Tibial artery (tissue), 4 donors: ENCODE measurements at regions not wholly inside any gene's neighbourhood (a gene's known extent, or its start where the extent isn't known, plus 50 kb on each side); places are given as distances from the start of the nearest gene placed in this dataset.

Experiments
- DNase-seq, 2 donors: peaks; one replicate each; pipeline ENCODE4 v3.0.0-alpha.2; 2019
- H3K27ac ChIP-seq, 2 donors: fragments of 200-600 bp; sonication (generic) in 1 of 2; 1 replicate in 1 of 2; 2 replicates in 1 of 2; pipeline ENCODE4 v1.5.1; 2018 to 2019; ENCODE audit warnings: mild to moderate bottlenecking in 1 of 2
- H3K27me3 ChIP-seq, 2 donors: fragments of 200-600 bp; sonication (generic) in 1 of 2; one replicate each; pipeline versions ENCODE4 v1.5.1 to v1.6.0; 2016 to 2019
- H3K36me3 ChIP-seq, 3 donors: fragments of 200-600 bp; sonication (generic) in 2 of 3; one replicate each; pipeline ENCODE4 v1.5.1; 2016 to 2019; ENCODE audit warnings: mild to moderate bottlenecking in 2 of 3
- H3K4me1 ChIP-seq, 4 donors: fragments of 200-600 bp; sonication (generic) in 2 of 4; 1 replicate in 3 of 4; 2 replicates in 1 of 4; pipeline ENCODE4 v1.5.1; 2016 to 2019
- H3K4me3 ChIP-seq, 2 donors: fragments of 200-600 bp; sonication (generic) in 1 of 2; 1 replicate in 1 of 2; 2 replicates in 1 of 2; pipeline ENCODE4 v1.5.1; 2018 to 2019; ENCODE audit warnings: mild to moderate bottlenecking in 2 of 2
- H3K9me3 ChIP-seq, 3 donors: fragments of 200-600 bp; sonication (generic) in 1 of 3; one replicate each; pipeline ENCODE4 v1.5.1; 2016 to 2019
- intact Hi-C: fragments of 100-400 bp; cut with DNase I; formaldehyde crosslinking; loops from one replicate; pipeline ENCODE4 v1.15.0; 2023; ENCODE audit warnings: low total_unique reads
- TF ChIP-seq, protein P1 (sequence below), 2 experiments: fragments of 200-600 bp in 1 of 2; fragments of 450-650 bp in 1 of 2; IDR thresholded peaks; one replicate each; pipeline ENCODE4 v1.5.1; 2017 to 2019; ENCODE audit warnings: antibody characterized with exemption in 2 of 2, mild to moderate bottlenecking in 1 of 2, moderate library complexity in 1 of 2

DNA sequence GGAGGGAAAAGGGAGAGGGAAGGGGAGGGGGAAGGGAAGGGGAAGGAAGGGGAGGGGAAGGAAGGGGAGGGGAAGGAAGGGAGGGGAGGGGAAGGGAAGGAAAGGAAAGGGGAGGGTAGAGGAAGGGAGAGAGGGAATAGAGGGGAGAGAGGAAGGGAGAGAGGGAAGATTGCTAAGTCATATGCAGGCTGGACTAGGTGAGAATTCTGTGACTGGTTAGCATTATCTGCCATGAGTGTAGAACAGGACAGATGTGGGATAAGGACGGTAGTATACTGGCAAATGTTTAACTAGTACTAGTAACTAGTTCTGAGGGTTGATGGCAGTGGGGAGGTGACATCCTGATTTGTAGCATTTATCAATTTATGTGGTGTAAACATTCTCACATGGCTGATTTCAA, 203.5 kb upstream of the RAD23B start:
- intact Hi-C loops = no loop called here
- no peak overlapping the region for H3K4me3 ChIP-seq
- no peak for DNase-seq
- H3K9me3 ChIP-seq = no peaks in the 10 kb centered on the region
- H3K27ac ChIP-seq = no peak overlapping the region
- TF ChIP-seq, protein P1, sequence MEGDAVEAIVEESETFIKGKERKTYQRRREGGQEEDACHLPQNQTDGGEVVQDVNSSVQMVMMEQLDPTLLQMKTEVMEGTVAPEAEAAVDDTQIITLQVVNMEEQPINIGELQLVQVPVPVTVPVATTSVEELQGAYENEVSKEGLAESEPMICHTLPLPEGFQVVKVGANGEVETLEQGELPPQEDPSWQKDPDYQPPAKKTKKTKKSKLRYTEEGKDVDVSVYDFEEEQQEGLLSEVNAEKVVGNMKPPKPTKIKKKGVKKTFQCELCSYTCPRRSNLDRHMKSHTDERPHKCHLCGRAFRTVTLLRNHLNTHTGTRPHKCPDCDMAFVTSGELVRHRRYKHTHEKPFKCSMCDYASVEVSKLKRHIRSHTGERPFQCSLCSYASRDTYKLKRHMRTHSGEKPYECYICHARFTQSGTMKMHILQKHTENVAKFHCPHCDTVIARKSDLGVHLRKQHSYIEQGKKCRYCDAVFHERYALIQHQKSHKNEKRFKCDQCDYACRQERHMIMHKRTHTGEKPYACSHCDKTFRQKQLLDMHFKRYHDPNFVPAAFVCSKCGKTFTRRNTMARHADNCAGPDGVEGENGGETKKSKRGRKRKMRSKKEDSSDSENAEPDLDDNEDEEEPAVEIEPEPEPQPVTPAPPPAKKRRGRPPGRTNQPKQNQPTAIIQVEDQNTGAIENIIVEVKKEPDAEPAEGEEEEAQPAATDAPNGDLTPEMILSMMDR (IDR thresholded peaks at IDR 0.05) = no peak
- no peaks in the 10 kb centered on the region for H3K27me3 ChIP-seq
- no peaks in the 10 kb centered on the region for H3K4me1 ChIP-seq
- H3K36me3 ChIP-seq = no peaks in the 10 kb centered on the region

DNA sequence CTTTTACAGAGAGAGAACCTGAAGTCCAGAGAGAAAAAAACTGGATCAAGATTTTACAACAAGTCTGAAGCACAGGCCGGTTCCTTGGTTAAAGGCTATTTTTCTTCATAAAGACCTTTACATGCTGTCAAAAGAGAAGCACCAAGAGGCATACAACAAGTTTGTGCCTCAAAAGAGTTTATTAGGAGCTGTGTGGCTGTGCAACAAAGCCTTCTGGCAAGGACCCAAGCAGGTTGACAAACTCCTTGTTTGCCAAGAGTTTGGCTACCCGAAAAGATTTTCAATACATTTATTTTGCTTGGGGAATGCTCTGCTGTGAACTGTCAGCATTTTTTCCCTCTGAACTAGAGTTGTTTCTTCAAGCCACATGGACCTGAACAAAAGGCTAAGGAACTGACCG, 202.9 kb upstream of the RAD23B start:
- Histone ChIP-seq H3K27ac (no peak overlapping the region), H3K36me3 (no peaks in the 10 kb centered on the region), H3K4me1 (no peaks in the 10 kb centered on the region), H3K9me3 (no peaks in the 10 kb centered on the region), H3K4me3 (no peak overlapping the region), H3K27me3 (no peaks in the 10 kb centered on the region)
- intact Hi-C loops = no loop called here
- TF ChIP-seq, protein P1 (IDR thresholded peaks at IDR 0.05) = no peak
- DNase-seq = no peak

DNA sequence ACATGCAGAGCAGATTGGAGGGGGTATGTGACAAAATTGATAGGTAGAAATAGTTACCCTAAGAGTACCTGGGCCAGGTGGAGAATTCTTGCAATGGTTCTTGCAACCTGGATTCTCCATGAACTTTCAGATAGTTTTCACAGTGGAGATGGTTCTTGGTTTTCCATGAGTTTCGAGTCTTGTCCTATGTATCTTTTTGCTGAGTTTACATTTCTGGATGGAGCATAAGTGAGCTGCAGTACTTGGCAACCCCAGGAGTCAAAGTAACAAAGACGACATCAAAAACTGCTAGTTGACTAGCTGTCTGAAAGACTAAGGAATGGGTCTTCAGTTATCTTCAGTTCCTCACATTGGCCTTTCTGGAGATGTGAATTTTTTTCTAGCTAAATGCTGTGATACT, 196.6 kb upstream of the RAD23B start:
- no peak overlapping the region for H3K27ac ChIP-seq
- H3K36me3 ChIP-seq = no peaks in the 10 kb centered on the region
- intact Hi-C loops = no loop called here
- no peaks in the 10 kb centered on the region for H3K9me3 ChIP-seq
- TF ChIP-seq, protein P1 (IDR thresholded peaks at IDR 0.05) = no peak
- peaks cover 0 to 6% of the 10 kb centered on the region in 2 donors for H3K27me3 ChIP-seq
- DNase-seq = no peak
- H3K4me3 ChIP-seq = no peak overlapping the region
- H3K4me1 ChIP-seq = no peaks in the 10 kb centered on the region

DNA sequence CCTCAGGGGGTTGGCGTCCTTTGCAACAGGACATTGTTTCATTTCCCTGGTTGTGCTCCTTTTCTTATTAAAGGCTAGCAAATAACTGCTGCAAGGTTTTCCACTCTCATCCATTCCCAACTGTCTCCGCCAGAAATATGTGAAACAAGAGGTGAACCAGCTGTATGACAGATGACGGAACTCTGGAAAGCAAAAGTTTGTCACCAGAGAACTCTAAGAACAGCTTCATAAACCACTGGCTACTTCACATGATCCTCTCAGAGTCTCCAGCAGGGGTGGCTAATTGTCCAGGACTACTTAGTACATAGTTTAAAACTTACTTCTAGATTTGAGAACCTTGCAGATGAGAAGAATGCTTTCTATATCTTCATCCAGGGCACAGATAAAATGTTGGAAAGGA, 195.9 kb upstream of the RAD23B start:
- peaks cover 0 to 6% of the 10 kb centered on the region in 2 donors for H3K27me3 ChIP-seq
- no peaks in the 10 kb centered on the region for H3K4me1 ChIP-seq
- no peak overlapping the region for H3K27ac ChIP-seq
- no peaks in the 10 kb centered on the region for H3K9me3 ChIP-seq
- H3K36me3 ChIP-seq = no peaks in the 10 kb centered on the region
- intact Hi-C loops = no loop called here
- TF ChIP-seq, protein P1 (IDR thresholded peaks at IDR 0.05) = no peak
- H3K4me3 ChIP-seq = no peak overlapping the region
- no peak for DNase-seq

DNA sequence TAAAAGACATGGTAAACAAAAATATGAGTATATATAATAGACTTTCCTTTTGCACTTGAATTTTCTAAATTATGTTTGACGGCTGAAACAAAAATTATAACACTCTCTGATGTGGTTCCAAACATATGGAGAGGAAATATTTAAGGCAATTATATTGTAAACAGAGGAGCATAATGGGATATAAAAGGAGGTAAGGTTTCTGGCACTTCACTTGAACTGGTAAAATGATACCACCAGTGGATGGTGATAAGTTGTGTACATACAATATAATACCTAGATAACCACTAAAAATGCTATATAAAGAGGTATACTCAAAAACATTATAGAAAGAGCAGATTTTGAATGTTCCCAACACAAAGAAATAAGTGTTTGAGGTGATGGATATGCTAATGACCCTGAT, 192.9 kb upstream of the RAD23B start:
- Histone ChIP-seq H3K27ac (no peak overlapping the region), H3K4me1 (no peaks in the 10 kb centered on the region), H3K4me3 (no peak overlapping the region), H3K36me3 (no peaks in the 10 kb centered on the region), H3K9me3 (no peaks in the 10 kb centered on the region), H3K27me3 (peaks cover 0 to 6% of the 10 kb centered on the region in 2 donors)
- intact Hi-C loops = no loop called here
- TF ChIP-seq, protein P1 (IDR thresholded peaks at IDR 0.05) = no peak
- no peak for DNase-seq

DNA sequence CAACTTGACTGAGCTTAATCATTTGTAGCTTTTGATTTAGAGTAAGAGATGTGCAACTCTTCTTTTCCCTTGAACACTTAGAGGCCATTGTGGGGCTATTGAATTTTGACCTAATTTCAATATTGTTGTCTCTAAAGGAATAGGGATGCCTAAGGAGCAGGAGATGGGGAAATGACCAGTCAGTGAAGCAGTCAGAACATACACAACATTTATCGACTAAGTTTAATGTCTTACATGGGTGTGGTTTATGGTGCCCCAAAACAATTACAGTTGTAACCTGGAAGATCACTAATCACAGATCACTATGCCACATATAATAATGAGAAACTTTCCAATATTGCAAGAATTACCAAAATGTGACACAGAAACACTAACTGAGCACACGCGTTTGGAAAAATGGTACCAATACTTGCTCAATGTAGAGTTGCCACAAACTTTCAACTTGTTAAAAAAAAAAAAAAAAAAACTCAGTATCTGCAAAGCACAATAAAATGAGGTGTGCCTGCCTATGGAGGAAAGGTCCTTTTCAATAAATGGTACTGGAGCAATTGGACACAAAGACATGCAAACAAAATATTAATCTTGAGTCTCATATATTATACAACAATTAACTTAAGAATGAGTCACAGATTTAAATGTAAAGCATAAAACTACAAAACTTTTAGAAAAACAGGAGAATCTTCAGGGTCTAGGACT, 189.6 kb upstream of the RAD23B start:
- no peak for DNase-seq

More for the DNA sequence above, 189.6 kb upstream of the RAD23B start:
- H3K27me3 ChIP-seq = no peaks in the 10 kb centered on the region
- intact Hi-C loops = no loop called here
- TF ChIP-seq, protein P1 (IDR thresholded peaks at IDR 0.05) = no peak
- no peaks in the 10 kb centered on the region for H3K36me3 ChIP-seq
- H3K9me3 ChIP-seq = no peaks in the 10 kb centered on the region
- no peaks in the 10 kb centered on the region for H3K4me1 ChIP-seq
- no peak overlapping the region for H3K4me3 ChIP-seq
- no peak overlapping the region for H3K27ac ChIP-seq
